Activated CD4-positive, alpha-beta memory T cell treated with anti-CD3 and anti-CD28 coated beads for 36 hours (primary cell): ENCODE measurements at regions not wholly inside any gene's neighbourhood (a gene's known extent, or its start where the extent isn't known, plus 50 kb on each side); places are given as distances from the start of the nearest gene placed in this dataset.

Experiments used
- CTCF ChIA-PET: fragments of 350-600 bp; sonication (Branson Sonifier 250); formaldehyde crosslinking; loops from one replicate; lab custom pipeline; 2021; ENCODE audit warnings: antibody characterized with exemption, inconsistent platforms; lab: Charles Lee
- POLR2A ChIA-PET: fragments of 350-600 bp; sonication (Branson Sonifier 250); formaldehyde crosslinking; loops from one replicate; lab custom pipeline; 2021; ENCODE audit warnings: antibody characterized with exemption; lab: Charles Lee
- DNase-seq: peaks from one replicate; pipeline ENCODE4 v3.0.0-alpha.2; 2020
- H3K27ac Mint-ChIP-seq: one replicate; pipeline ENCODE4 v1.8.0; 2021; ENCODE audit warnings: mixed read lengths
- H3K27me3 Mint-ChIP-seq: one replicate; pipeline ENCODE4 v1.8.0; 2021; ENCODE audit warnings: mixed read lengths
- H3K36me3 Mint-ChIP-seq: one replicate; pipeline ENCODE4 v1.8.0; 2021; ENCODE audit warnings: mixed read lengths
- H3K4me1 Mint-ChIP-seq: one replicate; pipeline ENCODE4 v1.8.0; 2021; ENCODE audit warnings: low read depth, mixed read lengths
- H3K4me3 Mint-ChIP-seq: one replicate; pipeline ENCODE4 v1.8.0; 2021; ENCODE audit warnings: mild to moderate bottlenecking, mixed read lengths
- H3K9me3 Mint-ChIP-seq: one replicate; pipeline ENCODE4 v1.8.0; 2021; ENCODE audit warnings: mixed read lengths
- intact Hi-C: fragments of 100-400 bp; cut with micrococcal nuclease; formaldehyde crosslinking; loops from one replicate; pipeline ENCODE4 v1.15.1; 2023

- Mint-ChIP-seq H3K36me3 (no peaks in the 10 kb centered on the region), H3K9me3 (peaks cover 49% of the 10 kb centered on the region), H3K27me3 (no peaks in the 10 kb centered on the region), H3K4me1 (no peaks in the 10 kb centered on the region), H3K4me3 (no peak overlapping the region), H3K27ac (no peak overlapping the region)
- intact Hi-C loops = no loop called here
- no peak for DNase-seq
- CTCF ChIA-PET = no interaction called here
- POLR2A ChIA-PET = no interaction called here
Observed at GRCh38 chr7:57384380-57384779, 65.6 kb upstream of the ZNF716 start.

GRCh38 chr7:57385668-57386067 is 64.3 kb upstream of the ZNF716 start:
- no peaks in the 10 kb centered on the region for H3K27me3 Mint-ChIP-seq
- H3K9me3 Mint-ChIP-seq = peaks cover 49% of the 10 kb centered on the region
- ChIA-PET CTCF (no interaction called here), POLR2A (no interaction called here)
- DNase-seq = no peak
- no peak overlapping the region for H3K4me3 Mint-ChIP-seq
- no peaks in the 10 kb centered on the region for H3K36me3 Mint-ChIP-seq
- no peak overlapping the region for H3K27ac Mint-ChIP-seq
- H3K4me1 Mint-ChIP-seq = no peaks in the 10 kb centered on the region
- intact Hi-C loops = no loop called here

- CTCF ChIA-PET = no interaction called here
- intact Hi-C loops = no loop called here
- H3K9me3 Mint-ChIP-seq = peaks cover 46% of the 10 kb centered on the region
- H3K4me1 Mint-ChIP-seq = no peaks in the 10 kb centered on the region
- H3K36me3 Mint-ChIP-seq = peaks cover 2% of the 10 kb centered on the region
- no peak overlapping the region for H3K4me3 Mint-ChIP-seq
- H3K27ac Mint-ChIP-seq = no peak overlapping the region
- DNase-seq = no peak
- POLR2A ChIA-PET = no interaction called here
- no peaks in the 10 kb centered on the region for H3K27me3 Mint-ChIP-seq
Observed at GRCh38 chr7:57388761-57389160, 61.2 kb upstream of the ZNF716 start.

- H3K36me3 Mint-ChIP-seq = peaks cover 2% of the 10 kb centered on the region
- no peaks in the 10 kb centered on the region for H3K4me1 Mint-ChIP-seq
- H3K27ac Mint-ChIP-seq = no peak overlapping the region
- intact Hi-C loops = no loop called here
- peaks cover 31% of the 10 kb centered on the region for H3K9me3 Mint-ChIP-seq
- POLR2A ChIA-PET = no interaction called here
- no peaks in the 10 kb centered on the region for H3K27me3 Mint-ChIP-seq
- no peak overlapping the region for H3K4me3 Mint-ChIP-seq
- no peak for DNase-seq
- CTCF ChIA-PET = no interaction called here
Observed at GRCh38 chr7:57398548-57398947, 51.4 kb upstream of the ZNF716 start.

- H3K36me3 Mint-ChIP-seq = no peaks in the 10 kb centered on the region
- peaks cover 33% of the 10 kb centered on the region for H3K9me3 Mint-ChIP-seq
- DNase-seq = no peak
- POLR2A ChIA-PET = no interaction called here
- no peaks in the 10 kb centered on the region for H3K4me1 Mint-ChIP-seq
- intact Hi-C loops = no loop called here
- no peak overlapping the region for H3K27ac Mint-ChIP-seq
- H3K27me3 Mint-ChIP-seq = no peaks in the 10 kb centered on the region
- CTCF ChIA-PET = no interaction called here
- no peak overlapping the region for H3K4me3 Mint-ChIP-seq
Observed at GRCh38 chr7:57399251-57399940, 50.6 kb upstream of the ZNF716 start.

- no peak for DNase-seq
- ChIA-PET POLR2A (no interaction called here), CTCF (no interaction called here)
- H3K36me3 Mint-ChIP-seq = no peaks in the 10 kb centered on the region
- no peaks in the 10 kb centered on the region for H3K27me3 Mint-ChIP-seq
- no peak overlapping the region for H3K27ac Mint-ChIP-seq
- peaks cover 30% of the 10 kb centered on the region for H3K9me3 Mint-ChIP-seq
- no peaks in the 10 kb centered on the region for H3K4me1 Mint-ChIP-seq
- H3K4me3 Mint-ChIP-seq = no peak overlapping the region
- intact Hi-C loops = no loop called here
Observed at GRCh38 chr7:57399972-57400371, 50.0 kb upstream of the ZNF716 start.
